MV-4-11 (cell line): ENCODE measurements at regions not wholly inside any gene's neighbourhood (a gene's known extent, or its start where the extent isn't known, plus 50 kb on each side); places are given as distances from the start of the nearest gene placed in this dataset.
A peak's percentile ranks its signal among the peaks of the same experiment; 100 is the strongest.

Experiments used
- DNase-seq: peaks from one replicate; lab custom pipeline; 2025; lab: John Stamatoyannopoulos, UW

DNA sequence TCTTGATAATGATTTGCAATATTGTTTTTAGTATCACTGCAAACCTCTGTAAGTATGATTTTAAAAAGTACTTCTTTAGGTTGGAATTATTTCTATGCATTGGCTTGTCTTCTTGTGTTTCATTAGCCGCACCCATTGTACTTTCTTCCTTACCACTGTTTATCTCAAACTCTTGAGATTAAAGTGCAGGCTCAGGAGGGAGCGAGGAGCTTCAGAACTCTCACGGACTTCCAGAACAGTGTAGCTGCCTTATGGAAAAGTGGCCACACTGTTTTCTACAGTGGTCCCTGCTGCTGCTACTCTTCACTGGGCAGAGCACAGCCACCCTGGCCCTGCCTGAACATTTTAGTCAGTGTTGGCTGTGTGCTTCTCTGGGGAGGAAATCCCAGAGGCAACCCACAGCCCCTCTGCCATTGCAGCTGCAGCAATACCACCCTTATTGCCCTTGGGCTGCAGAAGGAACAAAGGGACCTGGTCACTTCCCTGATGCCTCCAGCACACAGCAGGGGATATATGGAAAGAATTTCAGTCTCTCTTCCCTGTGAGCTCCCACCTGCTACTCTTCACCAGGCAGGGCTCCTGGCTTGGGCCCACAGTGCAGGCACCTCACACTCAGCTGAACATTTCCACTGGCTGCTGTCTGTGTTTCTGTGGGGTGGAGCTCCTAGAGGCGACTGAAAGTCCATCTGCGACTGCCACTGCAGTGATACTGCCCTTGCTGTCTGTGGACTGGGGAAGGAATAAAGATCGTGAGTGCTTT, 91.7 kb upstream of the MAP3K4 start:
- no peak for DNase-seq

DNA sequence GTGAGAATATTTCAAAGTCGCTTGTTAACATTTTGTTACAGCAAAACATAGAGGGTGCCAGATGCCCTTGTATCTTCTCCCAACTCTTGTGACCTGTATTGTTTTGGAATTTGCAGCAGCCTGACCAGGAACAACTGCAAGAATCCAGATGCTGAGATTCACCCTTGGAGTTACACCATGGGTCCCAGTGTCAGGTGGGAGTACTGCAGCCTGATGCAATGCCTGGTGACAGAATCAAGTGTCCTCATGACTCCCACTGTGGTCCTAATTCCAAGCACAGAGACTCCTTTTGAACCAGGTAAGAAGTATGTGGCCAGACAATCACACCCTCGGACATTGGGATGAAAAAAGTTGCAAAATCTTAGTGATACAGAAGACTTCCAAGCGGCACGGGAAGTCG, 79.6 kb upstream of the MAP3K4 start:
- DNase-seq, result no peak

DNA sequence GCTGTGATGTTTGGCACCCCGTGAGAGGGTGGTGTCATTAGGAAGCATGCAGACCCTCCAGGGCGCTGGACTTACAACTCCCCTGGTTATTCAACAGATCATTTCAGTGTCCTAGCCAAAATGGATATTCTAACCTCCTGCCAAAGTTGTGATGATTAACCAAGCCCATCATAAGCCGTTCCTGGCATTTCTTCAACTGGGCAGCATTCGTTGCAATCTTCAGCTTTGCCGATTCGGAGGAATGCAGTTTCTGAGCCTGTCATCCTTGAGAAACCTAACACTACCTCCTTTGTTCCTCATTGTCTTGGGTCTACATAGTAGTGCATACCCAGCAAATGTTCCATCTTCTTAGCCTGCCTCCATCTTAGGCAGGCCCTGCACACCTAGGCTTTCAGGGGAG, 79.2 kb upstream of the MAP3K4 start:
- no peak for DNase-seq

DNA sequence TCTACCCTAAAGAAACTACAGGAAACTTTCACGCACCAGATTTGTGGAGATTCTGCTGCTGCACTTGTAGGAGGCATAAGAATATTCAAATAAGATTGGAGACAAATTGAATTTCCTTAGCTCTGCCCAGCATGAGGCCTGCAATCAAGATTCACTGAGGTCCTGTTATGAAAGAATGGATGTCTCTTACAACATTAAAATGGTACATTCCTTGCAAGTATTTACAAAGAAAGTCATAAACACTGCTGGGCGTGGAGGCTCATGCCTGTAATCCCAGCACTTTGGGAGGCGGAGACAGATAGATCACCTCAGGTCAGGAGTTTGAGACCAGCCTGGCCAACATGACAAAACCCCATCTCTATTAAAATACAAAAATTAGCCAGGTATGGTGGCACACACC, 74.0 kb upstream of the MAP3K4 start:
- DNase-seq, result no peak

DNA sequence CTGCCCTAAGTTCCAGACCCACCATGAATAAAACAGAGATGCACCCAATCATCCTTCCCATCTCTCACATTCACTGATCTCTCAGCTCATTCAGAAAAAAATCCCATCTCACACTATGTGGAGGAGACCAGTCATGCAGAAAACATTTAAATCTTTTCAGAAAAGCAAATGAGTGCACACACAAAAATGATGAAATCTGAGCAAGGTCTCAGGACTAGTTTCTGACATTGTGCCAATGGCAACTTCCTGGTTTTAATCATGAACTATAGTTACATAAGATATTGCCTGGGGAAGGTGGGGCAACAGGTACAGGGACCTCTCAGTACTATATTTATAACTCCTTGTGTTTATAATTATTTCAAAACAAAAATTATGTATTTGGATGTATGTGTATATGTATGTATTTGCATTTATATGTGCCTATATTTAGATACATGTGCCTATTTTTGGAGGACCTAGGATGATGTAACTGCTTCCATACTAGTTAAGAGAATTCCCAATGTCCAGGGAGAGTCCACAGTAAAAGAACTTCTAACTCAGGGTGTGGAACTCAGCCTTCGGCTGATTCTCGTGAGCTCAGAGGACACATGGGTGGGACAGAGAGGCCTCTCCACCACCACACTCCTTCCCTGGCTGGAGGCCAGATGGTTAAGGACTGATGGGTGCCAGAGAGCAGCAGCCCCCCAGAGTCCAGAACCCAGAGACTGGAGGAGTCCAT, 71.7 kb upstream of the MAP3K4 start:
- no peak for DNase-seq

DNA sequence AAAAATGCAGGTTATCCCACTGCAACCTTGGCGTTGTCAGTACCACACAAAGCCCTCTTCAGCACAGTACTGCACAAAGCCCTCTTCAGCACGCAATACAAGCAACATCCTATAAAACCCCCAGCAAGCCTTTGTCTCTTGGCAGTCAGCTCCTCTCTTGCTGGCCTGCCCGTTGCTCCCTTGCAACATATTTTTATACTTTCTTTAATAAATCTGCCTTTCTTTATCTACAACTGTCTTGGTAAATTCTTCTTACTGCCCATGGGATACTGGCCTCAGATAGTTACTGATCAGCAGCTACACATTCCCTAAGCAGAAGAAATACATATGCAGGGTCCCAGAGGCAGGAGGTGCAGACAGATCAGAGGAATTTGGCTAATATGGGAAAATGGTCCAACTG, 70.5 kb upstream of the MAP3K4 start:
- DNase-seq, result no peak

DNA sequence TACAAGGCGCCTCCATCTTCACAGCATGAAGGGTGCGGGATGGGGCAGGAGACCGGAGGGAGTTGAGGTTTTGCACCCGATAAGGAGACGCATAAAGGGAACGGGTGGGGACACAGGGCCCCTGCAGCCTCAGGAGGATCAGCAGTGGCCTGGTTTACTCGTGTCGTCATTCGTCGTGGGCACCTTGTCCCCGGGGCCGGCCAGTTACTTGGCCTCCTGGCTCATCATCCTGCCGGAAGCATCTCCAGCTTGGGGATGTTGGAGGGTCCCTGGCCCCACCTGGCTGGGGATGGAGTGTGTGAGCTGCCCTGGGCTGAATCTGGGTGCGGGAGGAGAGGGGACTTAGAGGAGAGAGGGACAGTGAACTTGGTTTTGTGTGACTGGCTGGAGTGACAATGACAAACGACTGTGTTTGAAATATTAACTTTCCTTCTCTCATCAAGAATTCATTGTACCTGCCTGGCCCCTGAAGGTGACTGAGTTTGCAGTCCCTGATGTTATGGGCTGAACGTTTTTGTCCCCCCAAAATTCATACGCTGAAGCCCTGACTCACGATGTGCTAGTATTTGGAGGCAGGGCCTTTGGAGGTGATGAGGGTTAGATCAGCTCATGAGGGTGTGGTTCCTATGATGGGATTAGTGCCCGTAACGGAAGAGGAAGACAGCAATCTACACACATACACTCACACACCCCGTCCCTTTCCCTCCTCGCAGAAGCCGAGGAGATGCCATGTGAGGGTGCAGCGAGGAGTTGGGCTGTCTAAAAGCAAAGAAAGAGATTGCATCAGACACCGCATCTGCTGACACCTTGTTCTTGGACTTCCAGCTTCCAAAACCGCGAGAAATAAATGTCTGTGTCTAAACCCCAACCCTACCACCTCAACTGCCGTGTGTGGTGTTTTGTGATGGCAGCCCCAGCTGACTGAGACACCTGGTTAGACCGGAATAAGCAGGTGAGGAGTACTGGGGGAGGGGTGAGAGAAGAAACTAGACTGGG, 65.0 kb upstream of the MAP3K4 start:
- DNase-seq, result no peak

DNA sequence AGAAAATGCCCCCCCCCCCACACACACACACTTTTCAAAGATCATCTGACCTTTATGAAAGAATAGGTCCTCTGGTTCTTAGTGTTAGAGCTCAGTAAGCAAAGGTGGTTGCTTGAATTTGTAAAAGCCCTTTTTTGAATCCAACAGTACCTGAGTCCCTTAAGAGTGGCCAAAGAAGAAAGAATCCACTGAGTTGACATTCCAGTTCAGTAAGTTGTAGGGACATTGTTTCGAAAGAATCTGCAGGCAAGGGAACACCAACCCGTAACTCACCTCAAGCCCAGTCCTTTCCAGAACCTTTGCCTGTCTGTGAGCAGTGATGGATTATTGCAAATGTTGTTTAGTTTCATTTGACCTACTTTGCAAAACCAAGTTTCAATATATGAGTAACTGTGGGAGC, 64.2 kb upstream of the MAP3K4 start:
- no peak for DNase-seq

DNA sequence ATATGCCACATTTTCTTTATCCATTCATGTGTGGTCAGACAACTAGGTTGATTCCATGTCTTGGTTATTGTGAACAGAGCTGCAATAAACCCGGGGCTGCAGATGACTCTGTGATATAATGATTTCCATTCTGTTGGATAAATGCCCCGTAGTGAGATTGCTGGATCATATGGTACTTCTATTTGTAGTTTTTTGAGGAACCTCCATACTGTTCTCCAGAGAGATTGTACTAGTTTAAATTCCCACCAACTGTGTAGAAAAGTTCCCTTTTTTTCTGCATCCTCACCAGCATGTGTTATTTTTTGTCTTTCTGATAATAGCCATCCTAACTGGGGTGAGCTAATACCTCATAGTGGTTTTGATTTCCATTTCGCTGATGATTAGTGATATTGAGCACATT, 62.2 kb upstream of the MAP3K4 start:
- no peak for DNase-seq

DNA sequence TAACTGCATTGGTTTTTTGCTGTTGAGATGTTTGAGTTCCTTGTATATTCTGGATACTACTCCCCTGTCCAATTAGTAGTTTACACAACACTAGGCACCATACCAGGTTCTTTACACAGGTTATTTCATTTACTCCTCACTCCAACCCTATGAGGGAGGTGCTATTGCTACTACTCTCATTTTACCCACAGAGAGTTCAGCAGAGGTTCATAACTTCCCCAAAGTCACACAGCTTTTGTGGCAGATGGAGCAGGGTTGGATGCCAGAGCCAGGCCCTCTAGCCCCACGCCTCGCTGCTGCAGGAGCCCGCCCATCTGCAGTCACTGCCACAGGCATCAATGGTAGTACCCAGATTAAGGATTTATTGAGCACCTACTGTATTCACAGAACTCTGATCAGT, 61.7 kb upstream of the MAP3K4 start:
- DNase-seq, result no peak

DNA sequence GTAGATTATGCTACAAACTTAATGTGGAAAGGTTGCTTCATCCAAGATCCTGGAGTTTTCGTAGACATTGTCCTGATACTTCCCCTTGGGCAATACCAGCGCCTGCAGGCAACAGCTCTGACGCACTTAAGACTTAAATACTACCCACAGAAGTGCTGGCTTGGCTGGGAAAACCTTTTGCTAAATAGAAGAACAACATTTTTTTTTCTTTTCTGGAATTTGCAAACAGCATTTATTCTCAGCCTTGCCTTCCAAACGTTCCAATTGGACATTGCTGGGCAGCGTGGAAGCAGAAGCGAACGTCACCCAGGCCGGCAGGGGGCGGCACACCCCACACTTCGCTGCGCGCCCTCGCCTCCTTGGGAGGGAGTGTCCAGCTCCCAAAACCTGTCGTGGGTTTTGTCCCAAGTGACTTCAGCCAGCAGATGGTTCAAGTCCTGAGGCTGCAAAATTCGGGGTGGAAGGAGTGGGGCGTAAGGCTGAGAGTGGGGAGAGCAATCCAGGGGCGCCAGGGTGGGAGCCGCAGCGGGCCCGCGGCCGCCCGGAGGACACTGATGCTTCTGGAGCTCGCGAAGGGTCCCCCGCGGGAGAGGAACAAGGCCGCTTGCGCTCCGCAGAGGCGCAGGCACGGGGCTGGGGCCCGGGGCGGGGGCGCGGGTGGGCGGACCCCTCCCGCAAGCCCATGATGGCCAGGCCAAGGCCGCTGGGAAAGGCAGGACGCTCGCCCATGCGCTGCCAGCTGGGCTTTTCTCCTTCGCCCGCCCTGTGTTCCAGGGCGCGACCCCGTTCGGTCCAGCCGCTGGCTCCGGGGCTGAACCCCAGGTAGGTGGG, 60.8 kb upstream of the MAP3K4 start:
- peak; percentile 21 for DNase-seq

DNA sequence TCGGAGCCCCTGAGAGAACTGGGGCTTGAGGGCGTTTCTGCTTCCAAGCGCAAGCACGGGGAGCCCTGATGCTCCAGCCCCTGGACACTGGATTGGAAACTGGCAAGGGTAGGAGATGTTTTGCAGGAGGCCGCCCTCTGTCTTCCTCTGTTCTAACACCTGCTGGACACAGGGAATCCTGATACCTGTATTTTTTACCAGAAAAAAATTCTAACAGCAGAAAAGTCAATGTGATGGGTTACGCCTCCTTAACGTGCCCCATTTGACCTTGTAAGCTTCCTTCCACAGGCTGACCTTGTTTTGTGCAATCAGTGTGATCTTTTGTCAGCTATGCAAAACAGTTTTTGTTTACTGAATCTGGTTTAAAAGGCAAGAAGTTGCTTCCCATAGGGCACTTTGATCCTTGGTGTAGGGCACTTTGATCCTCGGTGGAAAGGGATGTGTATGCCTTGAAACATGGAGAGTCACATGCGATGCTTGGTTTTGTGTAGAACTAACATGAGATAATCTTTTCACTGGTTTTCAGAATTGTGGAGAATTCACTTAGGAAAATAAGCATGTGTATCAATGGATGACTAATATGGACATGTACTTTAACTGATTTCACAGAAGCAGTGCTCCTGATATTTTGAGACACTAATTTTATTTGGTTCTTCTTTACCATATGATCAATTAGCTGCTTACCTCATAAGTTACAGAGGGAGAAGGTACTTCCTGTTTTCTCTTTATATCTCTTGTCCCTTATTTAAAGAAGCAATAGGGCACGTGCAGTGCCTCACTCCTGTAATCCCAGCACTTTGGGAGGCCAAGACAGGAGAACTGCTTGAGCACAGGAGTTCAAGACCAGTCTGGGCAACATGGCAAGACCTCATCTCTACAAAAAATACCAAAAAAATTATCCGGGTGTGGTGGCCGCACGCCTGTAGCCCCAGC, 59.9 kb upstream of the MAP3K4 start:
- DNase-seq, result peak; percentile 57

DNA sequence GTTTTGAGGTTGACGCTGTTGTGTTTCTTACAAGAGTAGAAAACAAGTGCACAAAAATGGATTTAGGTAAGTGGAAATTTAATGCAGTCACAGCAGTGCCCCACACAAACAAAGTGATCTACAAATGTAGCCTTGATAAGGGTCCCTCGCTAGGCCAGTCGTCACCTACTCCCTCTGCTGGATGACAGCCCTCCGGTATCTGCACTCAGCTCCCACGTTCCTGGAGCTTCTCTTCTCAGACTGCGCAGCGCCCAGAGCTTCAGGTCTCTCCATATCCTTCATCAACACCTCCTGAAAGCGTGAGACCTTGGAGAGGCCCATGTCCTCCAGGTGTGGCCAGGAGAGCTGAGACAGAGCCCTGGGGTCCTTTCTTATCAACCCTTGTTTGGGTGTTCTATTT, 58.3 kb upstream of the MAP3K4 start:
- no peak for DNase-seq

DNA sequence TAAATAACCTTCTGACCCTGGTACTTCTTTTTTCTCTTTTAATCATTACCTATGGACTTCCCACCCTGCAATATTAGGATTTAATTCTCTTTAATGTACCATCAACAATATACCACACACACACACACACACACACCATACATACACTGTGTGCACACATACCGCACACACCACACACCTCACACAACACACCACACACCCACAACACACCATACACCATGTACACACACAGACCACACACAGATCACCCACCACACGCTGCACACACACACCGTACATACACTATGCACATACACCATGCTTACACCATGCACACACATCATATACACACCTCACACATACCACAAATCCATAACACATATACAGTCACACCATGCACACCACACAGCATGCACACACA, 57.4 kb upstream of the MAP3K4 start:
- DNase-seq, result no peak

DNA sequence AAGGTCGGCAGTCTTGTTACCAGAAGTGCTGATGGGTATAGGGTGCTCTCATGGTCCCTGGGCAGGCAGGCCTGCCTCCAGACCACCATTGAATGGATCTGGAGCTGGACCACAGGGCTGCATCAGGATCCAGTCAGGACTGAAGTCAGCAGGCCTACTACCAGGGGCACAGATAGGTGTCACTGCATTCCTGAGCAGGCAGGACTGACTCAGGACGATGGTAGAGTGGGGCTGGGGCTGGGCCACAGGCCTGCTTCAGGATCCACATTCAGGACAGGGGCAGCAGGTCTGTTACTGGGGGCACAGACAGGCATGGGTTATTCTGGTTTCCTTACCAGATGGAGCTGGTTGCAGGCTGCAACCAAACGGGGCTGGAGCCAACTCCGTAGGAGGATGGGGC, 51.4 kb upstream of the MAP3K4 start:
- DNase-seq, result no peak
